ENCODE measurements at regions not wholly inside any gene's neighbourhood (a gene's known extent, or its start where the extent isn't known, plus 50 kb on each side); places are given as distances from the start of the nearest gene placed in this dataset.

GRCh38 chr15:46713045-46713444 is 1004.3 kb upstream of the SEMA6D start:
- TF ChIP-seq CTCF (IDR thresholded peaks at IDR 0.05; ENCODE audit: low read length): no peak
- TF ChIP-seq EZH2 (optimal IDR thresholded peaks at IDR 0.05; ENCODE audit: low read depth, low read length): no peak
- no peak for TF ChIP-seq EZH2phosphoT487 (IDR thresholded peaks at IDR 0.05; ENCODE audit: low read length)

All from MM.1S (cell line).